ENCODE measurements at regions not wholly inside any gene's neighbourhood (a gene's known extent, or its start where the extent isn't known, plus 50 kb on each side); places are given as distances from the start of the nearest gene placed in this dataset.

DNA sequence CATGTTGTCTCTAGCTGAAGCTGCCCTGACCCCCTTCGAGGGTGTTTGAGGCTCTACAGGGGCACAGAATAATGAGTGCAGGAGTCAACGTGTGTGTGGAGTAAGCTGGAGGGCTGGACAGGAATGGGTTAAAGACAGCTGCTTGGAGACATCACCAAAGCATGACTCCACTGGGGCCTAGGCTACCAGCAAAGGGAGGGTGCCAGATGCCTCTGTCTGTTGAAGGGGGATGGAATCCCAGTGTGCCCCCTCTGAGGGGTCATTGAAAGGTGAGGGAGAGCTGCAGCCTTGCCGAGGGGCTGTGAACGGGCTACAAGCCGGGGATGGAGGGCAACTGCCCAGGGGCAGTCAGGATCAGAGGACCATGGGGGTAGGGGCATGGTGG lies 51.7 kb upstream of the PODXL start:
- H3K27ac ChIP-seq, result no peak overlapping the region
- TF ChIP-seq, protein P1, sequence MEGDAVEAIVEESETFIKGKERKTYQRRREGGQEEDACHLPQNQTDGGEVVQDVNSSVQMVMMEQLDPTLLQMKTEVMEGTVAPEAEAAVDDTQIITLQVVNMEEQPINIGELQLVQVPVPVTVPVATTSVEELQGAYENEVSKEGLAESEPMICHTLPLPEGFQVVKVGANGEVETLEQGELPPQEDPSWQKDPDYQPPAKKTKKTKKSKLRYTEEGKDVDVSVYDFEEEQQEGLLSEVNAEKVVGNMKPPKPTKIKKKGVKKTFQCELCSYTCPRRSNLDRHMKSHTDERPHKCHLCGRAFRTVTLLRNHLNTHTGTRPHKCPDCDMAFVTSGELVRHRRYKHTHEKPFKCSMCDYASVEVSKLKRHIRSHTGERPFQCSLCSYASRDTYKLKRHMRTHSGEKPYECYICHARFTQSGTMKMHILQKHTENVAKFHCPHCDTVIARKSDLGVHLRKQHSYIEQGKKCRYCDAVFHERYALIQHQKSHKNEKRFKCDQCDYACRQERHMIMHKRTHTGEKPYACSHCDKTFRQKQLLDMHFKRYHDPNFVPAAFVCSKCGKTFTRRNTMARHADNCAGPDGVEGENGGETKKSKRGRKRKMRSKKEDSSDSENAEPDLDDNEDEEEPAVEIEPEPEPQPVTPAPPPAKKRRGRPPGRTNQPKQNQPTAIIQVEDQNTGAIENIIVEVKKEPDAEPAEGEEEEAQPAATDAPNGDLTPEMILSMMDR (conservative IDR thresholded peaks at IDR 0.05), result no peak

- TF ChIP-seq, protein P1 (conservative IDR thresholded peaks at IDR 0.05), result no peak
- no peak overlapping the region for H3K27ac ChIP-seq
These were observed 51.1 kb upstream of the PODXL start for GRCh38 chr7:131607291-131608115.

GRCh38 chr7:131606346-131607290 lies 50.2 kb upstream of the PODXL start:
- peak overlapping the region; percentile 17 for H3K27ac ChIP-seq
- TF ChIP-seq, protein P1 (conservative IDR thresholded peaks at IDR 0.05), result no peak
